H9 (cell line): ENCODE measurements at regions not wholly inside any gene's neighbourhood (a gene's known extent, or its start where the extent isn't known, plus 50 kb on each side); places are given as distances from the start of the nearest gene placed in this dataset.

Source experiments
- DNase-seq: peaks from one replicate; pipeline ENCODE4 v3.0.0-alpha.2; 2017
- H2AFZ ChIP-seq: one replicate; pipeline ENCODE4 v1.6.1; 2013; ENCODE audit warnings: mild to moderate bottlenecking, low read length, control low read depth, moderate library complexity
- H2AK5ac ChIP-seq: 2 replicates; pipeline ENCODE4 v1.6.1; 2013; ENCODE audit warnings: low read length, control low read depth, mixed read lengths; ENCODE audit not compliant: insufficient read length
- H2BK120ac ChIP-seq: one replicate; pipeline ENCODE4 v1.6.1; 2013; ENCODE audit warnings: low read depth, mild to moderate bottlenecking, low read length, control low read depth, inconsistent platforms; ENCODE audit not compliant: poor library complexity, severe bottlenecking
- H2BK12ac ChIP-seq: 2 replicates; pipeline ENCODE4 v1.6.1; 2013; ENCODE audit warnings: low read length, control low read depth, mixed read lengths, low read depth; ENCODE audit not compliant: insufficient read length
- H2BK15ac ChIP-seq: 2 replicates; pipeline ENCODE4 v1.6.1; 2013; ENCODE audit warnings: low read depth, low read length, control low read depth
- H2BK20ac ChIP-seq: one replicate; pipeline ENCODE4 v1.6.1; 2013; ENCODE audit warnings: low read depth, mild to moderate bottlenecking, low read length, control low read depth, inconsistent platforms; ENCODE audit not compliant: poor library complexity, severe bottlenecking
- H2BK5ac ChIP-seq: 2 replicates; pipeline ENCODE4 v1.6.1; 2013; ENCODE audit warnings: low read length, control low read depth, mixed read lengths; ENCODE audit not compliant: insufficient read length
- H3K14ac ChIP-seq: 2 replicates; pipeline ENCODE4 v1.6.1; 2013; ENCODE audit warnings: low read length, control low read depth; ENCODE audit not compliant: insufficient read depth
- H3K18ac ChIP-seq: 2 replicates; pipeline ENCODE4 v1.6.1; 2013; ENCODE audit warnings: low read depth, mild to moderate bottlenecking, mixed read lengths, low read length, control low read depth; ENCODE audit not compliant: insufficient read length
- H3K23ac ChIP-seq: 2 replicates; pipeline ENCODE4 v1.6.1; 2013; ENCODE audit warnings: low read length, control low read depth, mixed read lengths, low read depth; ENCODE audit not compliant: insufficient read length
- H3K23me2 ChIP-seq: 2 replicates; pipeline ENCODE4 v1.6.1; 2013; ENCODE audit warnings: low read depth, mild to moderate bottlenecking, mixed read lengths, low read length, control low read depth; ENCODE audit not compliant: insufficient read length, poor library complexity, severe bottlenecking
- H3K27ac ChIP-seq: 2 replicates; pipeline ENCODE4 v1.5.1; 2013; ENCODE audit warnings: low read length, control low read depth, mixed read lengths, low read depth; ENCODE audit not compliant: insufficient read length
- H3K27me3 ChIP-seq: 2 replicates; pipeline ENCODE4 v1.6.1; 2013; ENCODE audit warnings: low read length, control low read depth, inconsistent platforms; ENCODE audit not compliant: insufficient read depth
- H3K4ac ChIP-seq: 2 replicates; pipeline ENCODE4 v1.6.1; 2013; ENCODE audit warnings: low read depth, mild to moderate bottlenecking, control low read depth, inconsistent platforms, low read length, moderate library complexity
- H3K4me1 ChIP-seq: 2 replicates; pipeline ENCODE4 v1.6.1; 2013; ENCODE audit warnings: low read length, control low read depth, inconsistent platforms; ENCODE audit not compliant: insufficient read depth
- H3K4me2 ChIP-seq: 2 replicates; pipeline ENCODE4 v1.6.1; 2013; ENCODE audit warnings: low read length, control low read depth, mixed read lengths; ENCODE audit not compliant: insufficient read length, insufficient read depth
- H3K56ac ChIP-seq: 2 replicates; pipeline ENCODE4 v1.6.1; 2013; ENCODE audit warnings: low read depth, mild to moderate bottlenecking, mixed read lengths, low read length, control low read depth; ENCODE audit not compliant: insufficient read length
- H3K79me1 ChIP-seq: 2 replicates; pipeline ENCODE4 v1.6.1; 2013; ENCODE audit warnings: low read depth, mild to moderate bottlenecking, moderate library complexity, low read length, control low read depth, inconsistent platforms; ENCODE audit not compliant: insufficient read depth, poor library complexity, severe bottlenecking
- H3K79me2 ChIP-seq: 2 replicates; pipeline ENCODE4 v1.6.1; 2013; ENCODE audit warnings: low read length, control low read depth, inconsistent platforms; ENCODE audit not compliant: insufficient read depth
- H3K9ac ChIP-seq: 2 replicates; pipeline ENCODE4 v1.6.1; 2013; ENCODE audit warnings: low read length, control low read depth, mixed read lengths; ENCODE audit not compliant: insufficient read length; ENCODE audit errors: extremely low read depth
- H3K9me3 ChIP-seq: one replicate; pipeline ENCODE4 v1.6.1; 2013; ENCODE audit warnings: low read depth, low read length, inconsistent platforms; ENCODE audit not compliant: control insufficient read depth
- H3T11ph ChIP-seq: one replicate; pipeline ENCODE4 v1.6.1; 2013; ENCODE audit warnings: mild to moderate bottlenecking, low read length, control low read depth, inconsistent platforms
- H4K20me1 ChIP-seq: one replicate; pipeline ENCODE4 v1.6.1; 2013; ENCODE audit not compliant: control insufficient read depth, insufficient read length, insufficient read depth
- H4K5ac ChIP-seq: 2 replicates; pipeline ENCODE4 v1.6.1; 2013; ENCODE audit warnings: low read depth, mild to moderate bottlenecking, mixed read lengths, low read length, control low read depth; ENCODE audit not compliant: insufficient read length
- H4K8ac ChIP-seq: replicated peaks from 2 replicates; pipeline ENCODE4 v1.6.1; 2013; ENCODE audit warnings: low read length, control low read depth, mixed read lengths, low read depth; ENCODE audit not compliant: insufficient read length
- H4K91ac ChIP-seq: 2 replicates; pipeline ENCODE4 v1.6.1; 2013; ENCODE audit warnings: low read depth, mild to moderate bottlenecking, moderate library complexity, mixed read lengths, low read length, control low read depth; ENCODE audit not compliant: insufficient read length
- H3K27ac Mint-ChIP-seq, 3 experiments: 2 replicates in 2 of 3; 3 replicates in 1 of 3; pipeline ENCODE4 v1.8.0; 2020 to 2021; ENCODE audit warnings: mixed read lengths in 3 of 3, mild to moderate bottlenecking in 1 of 3, moderate library complexity in 1 of 3
- H3K27me3 Mint-ChIP-seq: 2 replicates; pipeline ENCODE4 v1.8.0; 2021; ENCODE audit warnings: low read depth, mild to moderate bottlenecking, moderate library complexity, mixed read lengths
- H3K36me3 Mint-ChIP-seq, 3 experiments: 2 replicates in 2 of 3; 3 replicates in 1 of 3; pipeline ENCODE4 v1.8.0; 2020 to 2021; ENCODE audit warnings: low read depth in 3 of 3, mixed read lengths in 3 of 3; ENCODE audit not compliant: insufficient read depth in 1 of 3
- H3K4me1 Mint-ChIP-seq, 2 experiments: 2 replicates each; pipeline ENCODE4 v1.8.0; 2020; ENCODE audit warnings: mixed read lengths in 2 of 2
- H3K4me3 Mint-ChIP-seq, 2 experiments: 2 replicates in 1 of 2; 3 replicates in 1 of 2; pipeline ENCODE4 v1.8.0; 2020 to 2021; ENCODE audit warnings: mild to moderate bottlenecking in 2 of 2, mixed read lengths in 2 of 2, moderate library complexity in 1 of 2
- H3K9me3 Mint-ChIP-seq, 2 experiments: 2 replicates in 1 of 2; 3 replicates in 1 of 2; pipeline ENCODE4 v1.8.0; 2020; ENCODE audit warnings: mild to moderate bottlenecking in 2 of 2, mixed read lengths in 2 of 2, moderate library complexity in 1 of 2
- WGBS: extraction: QIAGEN DNeasy Blood & Tissue Kit; methylation state at CpG from one replicate; pipeline ENCODE4 v1.1.7; 2013; ENCODE audit warnings: missing lambda C conversion rate, low lambda C conversion rate, mixed read lengths; ENCODE audit not compliant: insufficient read length; ENCODE audit errors: extremely low coverage; 5-methylcytosine and 5-hydroxymethylcytosine counted together
- TF ChIP-seq, protein P1 (sequence below): fragments of 200-600 bp; sonication (generic); conservative IDR thresholded peaks from 3 replicates; pipeline ENCODE4 v1.8.0; 2021; ENCODE audit warnings: antibody characterized with exemption, mild to moderate bottlenecking

DNA sequence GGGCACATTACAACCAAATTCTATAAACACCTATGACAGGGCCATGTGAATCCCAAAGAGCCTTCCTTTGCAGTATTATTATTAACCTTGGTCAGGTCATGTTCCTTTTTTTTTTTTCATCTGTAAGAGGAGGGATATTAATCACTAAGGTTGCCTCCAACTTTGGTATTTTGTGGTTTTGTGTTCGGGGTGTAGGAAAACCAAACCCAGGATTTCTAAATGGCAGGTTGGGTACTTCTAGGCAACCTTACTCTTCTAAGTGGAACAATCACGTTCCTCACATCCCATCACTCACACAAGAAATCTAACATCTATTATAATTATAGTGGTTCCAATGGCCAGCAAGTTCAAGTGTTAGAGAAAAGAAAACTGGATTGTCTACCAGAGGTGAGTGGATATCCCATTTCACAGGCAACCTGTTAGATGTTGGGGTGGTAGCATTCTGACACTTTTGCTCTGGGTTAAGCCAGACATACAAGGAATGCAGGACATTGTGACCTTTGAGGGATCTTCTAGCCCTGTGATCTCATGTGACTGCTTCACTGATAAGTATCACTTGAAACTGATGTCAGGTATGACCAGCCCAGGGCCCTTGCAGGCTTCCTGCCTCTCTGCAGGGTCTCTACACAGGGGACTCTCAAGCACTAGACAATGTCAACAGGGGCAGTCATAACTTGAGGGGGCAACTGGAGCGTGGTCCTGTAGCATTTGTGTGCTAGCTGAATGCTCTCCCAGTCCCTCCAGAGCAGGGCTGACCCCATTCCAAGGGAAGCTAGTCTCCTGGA, 126.2 kb upstream of the VLDLR start:
- peaks cover 3 to 8% (median 3%) of the 10 kb centered on the region in 3 experiments; a peak in 4 of 7 replicates for H3K36me3 Mint-ChIP-seq
- DNase-seq = no peak

More for the DNA sequence above, 126.2 kb upstream of the VLDLR start:
- H3K18ac ChIP-seq = no peak overlapping the region
- no peaks in the 10 kb centered on the region for H4K20me1 ChIP-seq
- no peaks in the 10 kb centered on the region for H3K79me1 ChIP-seq
- H4K91ac ChIP-seq = no peak overlapping the region
- H3K23ac ChIP-seq = no peak overlapping the region
- H2BK20ac ChIP-seq = no peak overlapping the region
- no peak overlapping the region for H3T11ph ChIP-seq
- no peak overlapping the region for H2BK5ac ChIP-seq
- H3K27me3 ChIP-seq = no peaks in the 10 kb centered on the region
- peaks cover 4% of the 10 kb centered on the region for H3K4me1 ChIP-seq
- WGBS = no CpG with 5 or more reads among the region's 3 CpGs
- no peak overlapping the region for H4K5ac ChIP-seq
- H4K8ac ChIP-seq = no peak overlapping the region
- H2BK120ac ChIP-seq = no peak overlapping the region
- no peak overlapping the region for H3K27ac ChIP-seq
- no peak overlapping the region for H2AFZ ChIP-seq
- no peaks in the 10 kb centered on the region for H3K23me2 ChIP-seq
- no peak overlapping the region for H3K9ac ChIP-seq
- no peak overlapping the region for H2AK5ac ChIP-seq
- peaks cover 3% of the 10 kb centered on the region for H3K27me3 Mint-ChIP-seq
- H3K56ac ChIP-seq = no peak overlapping the region
- no peaks in the 10 kb centered on the region for H3K79me2 ChIP-seq
- H3K9me3 Mint-ChIP-seq = no peaks in the 10 kb centered on the region
- H3K4me3 Mint-ChIP-seq = no peak overlapping the region
- TF ChIP-seq, protein P1, sequence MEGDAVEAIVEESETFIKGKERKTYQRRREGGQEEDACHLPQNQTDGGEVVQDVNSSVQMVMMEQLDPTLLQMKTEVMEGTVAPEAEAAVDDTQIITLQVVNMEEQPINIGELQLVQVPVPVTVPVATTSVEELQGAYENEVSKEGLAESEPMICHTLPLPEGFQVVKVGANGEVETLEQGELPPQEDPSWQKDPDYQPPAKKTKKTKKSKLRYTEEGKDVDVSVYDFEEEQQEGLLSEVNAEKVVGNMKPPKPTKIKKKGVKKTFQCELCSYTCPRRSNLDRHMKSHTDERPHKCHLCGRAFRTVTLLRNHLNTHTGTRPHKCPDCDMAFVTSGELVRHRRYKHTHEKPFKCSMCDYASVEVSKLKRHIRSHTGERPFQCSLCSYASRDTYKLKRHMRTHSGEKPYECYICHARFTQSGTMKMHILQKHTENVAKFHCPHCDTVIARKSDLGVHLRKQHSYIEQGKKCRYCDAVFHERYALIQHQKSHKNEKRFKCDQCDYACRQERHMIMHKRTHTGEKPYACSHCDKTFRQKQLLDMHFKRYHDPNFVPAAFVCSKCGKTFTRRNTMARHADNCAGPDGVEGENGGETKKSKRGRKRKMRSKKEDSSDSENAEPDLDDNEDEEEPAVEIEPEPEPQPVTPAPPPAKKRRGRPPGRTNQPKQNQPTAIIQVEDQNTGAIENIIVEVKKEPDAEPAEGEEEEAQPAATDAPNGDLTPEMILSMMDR = no peak
- H3K9me3 ChIP-seq = no peaks in the 10 kb centered on the region
- H3K4me2 ChIP-seq = no peak overlapping the region
- no peak overlapping the region for H3K4ac ChIP-seq
- H2BK15ac ChIP-seq = no peak overlapping the region
- no peak overlapping the region for H3K27ac Mint-ChIP-seq
- H2BK12ac ChIP-seq = no peak overlapping the region
- H3K14ac ChIP-seq = no peak overlapping the region
- H3K4me1 Mint-ChIP-seq = peaks cover 15 to 16% of the 10 kb centered on the region in 2 experiments
